Gastrocnemius medialis (tissue), 4 donors: ENCODE measurements at regions not wholly inside any gene's neighbourhood (a gene's known extent, or its start where the extent isn't known, plus 50 kb on each side); places are given as distances from the start of the nearest gene placed in this dataset.

Source experiments
- POLR2A ChIP-seq, 2 donors: fragments of 450-650 bp; IDR thresholded peaks; one replicate each; pipeline ENCODE4 v1.6.1; 2017; ENCODE audit warnings: antibody characterized with exemption in 2 of 2, mild to moderate bottlenecking in 2 of 2, moderate library complexity in 2 of 2
- TF ChIP-seq, protein P1 (sequence below), 5 experiments: fragments of 450-650 bp in 3 of 5; fragments of 200-600 bp in 2 of 5; sonication (generic) in 2 of 5; IDR thresholded peaks in 4 of 5; conservative IDR thresholded peaks in 1 of 5; 1 replicate in 4 of 5; 2 replicates in 1 of 5; pipeline ENCODE4 v1.5.1; 2016 to 2019; ENCODE audit warnings: antibody characterized with exemption in 5 of 5, mild to moderate bottlenecking in 3 of 5, moderate library complexity in 3 of 5

DNA sequence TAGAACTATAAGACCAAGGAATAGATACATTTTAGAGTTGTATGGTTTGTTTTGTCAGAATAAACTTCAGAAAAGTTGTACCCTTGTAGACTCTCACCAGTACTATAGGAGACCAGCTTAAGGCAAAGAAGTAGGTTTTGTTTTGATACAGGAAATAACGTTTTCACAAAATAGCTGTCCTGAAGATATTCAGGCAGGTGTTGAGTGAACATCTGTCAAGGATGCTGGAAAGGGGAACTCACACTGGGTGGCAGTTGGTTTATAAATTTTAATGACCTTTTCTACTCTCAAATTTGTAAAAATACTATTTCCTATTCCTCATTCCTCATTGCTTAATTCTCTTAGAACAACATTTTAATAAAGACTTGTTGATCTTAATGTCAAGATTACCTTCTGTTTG is 174.0 kb upstream of the MAN1A1 start:
- TF ChIP-seq, protein P1, sequence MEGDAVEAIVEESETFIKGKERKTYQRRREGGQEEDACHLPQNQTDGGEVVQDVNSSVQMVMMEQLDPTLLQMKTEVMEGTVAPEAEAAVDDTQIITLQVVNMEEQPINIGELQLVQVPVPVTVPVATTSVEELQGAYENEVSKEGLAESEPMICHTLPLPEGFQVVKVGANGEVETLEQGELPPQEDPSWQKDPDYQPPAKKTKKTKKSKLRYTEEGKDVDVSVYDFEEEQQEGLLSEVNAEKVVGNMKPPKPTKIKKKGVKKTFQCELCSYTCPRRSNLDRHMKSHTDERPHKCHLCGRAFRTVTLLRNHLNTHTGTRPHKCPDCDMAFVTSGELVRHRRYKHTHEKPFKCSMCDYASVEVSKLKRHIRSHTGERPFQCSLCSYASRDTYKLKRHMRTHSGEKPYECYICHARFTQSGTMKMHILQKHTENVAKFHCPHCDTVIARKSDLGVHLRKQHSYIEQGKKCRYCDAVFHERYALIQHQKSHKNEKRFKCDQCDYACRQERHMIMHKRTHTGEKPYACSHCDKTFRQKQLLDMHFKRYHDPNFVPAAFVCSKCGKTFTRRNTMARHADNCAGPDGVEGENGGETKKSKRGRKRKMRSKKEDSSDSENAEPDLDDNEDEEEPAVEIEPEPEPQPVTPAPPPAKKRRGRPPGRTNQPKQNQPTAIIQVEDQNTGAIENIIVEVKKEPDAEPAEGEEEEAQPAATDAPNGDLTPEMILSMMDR (IDR thresholded peaks at IDR 0.05 in 4 of 5, conservative IDR thresholded peaks at IDR 0.05 in 1 of 5) = no peak
- no peak for TF ChIP-seq POLR2A (IDR thresholded peaks at IDR 0.05)
